Activated naive CD8-positive, alpha-beta T cell treated with anti-CD3 and anti-CD28 coated beads, Interleukin-2, amount 10 ng/mL, durations not matched to agents 7 days and 5 days (primary cell): ENCODE measurements at regions not wholly inside any gene's neighbourhood (a gene's known extent, or its start where the extent isn't known, plus 50 kb on each side); places are given as distances from the start of the nearest gene placed in this dataset.
"Not testable (repeated sequence)": the region's sequence is repeated elsewhere in the genome, so short reads cannot be mapped to it uniquely, and the experiment has no call there.

Experiments
- ATAC-seq: fragments of 150-1000 bp; cut with Tn5 transposase; one replicate; pipeline ENCODE4 v1.10.0; 2021; ENCODE audit warnings: low read depth, moderate library complexity
- POLR2A ChIA-PET: fragments of 350-600 bp; sonication (Branson Sonifier 250); formaldehyde crosslinking; loops from one replicate; lab custom pipeline; 2021; ENCODE audit warnings: antibody characterized with exemption; lab: Charles Lee
- DNase-seq: peaks from one replicate; pipeline ENCODE4 v3.0.0; 2021
- H3K27ac Mint-ChIP-seq: one replicate; pipeline ENCODE4 v1.8.0; 2022; ENCODE audit warnings: mild to moderate bottlenecking, mixed read lengths
- H3K27me3 Mint-ChIP-seq: one replicate; pipeline ENCODE4 v1.8.0; 2022; ENCODE audit warnings: mild to moderate bottlenecking, moderate library complexity, mixed read lengths
- H3K36me3 Mint-ChIP-seq: one replicate; pipeline ENCODE4 v1.8.0; 2021; ENCODE audit warnings: mild to moderate bottlenecking, mixed read lengths
- H3K4me1 Mint-ChIP-seq: one replicate; pipeline ENCODE4 v1.8.0; 2021; ENCODE audit warnings: mixed read lengths
- H3K4me3 Mint-ChIP-seq: one replicate; pipeline ENCODE4 v1.8.0; 2022; ENCODE audit warnings: mild to moderate bottlenecking, moderate library complexity, mixed read lengths
- H3K9me3 Mint-ChIP-seq: one replicate; pipeline ENCODE4 v1.8.0; 2021; ENCODE audit warnings: mixed read lengths

GRCh38 chr21:8997011-8997440, 1524.4 kb upstream of the TPTE start:
- peaks cover 28% of the 10 kb centered on the region for H3K9me3 Mint-ChIP-seq
- H3K36me3 Mint-ChIP-seq, result no peaks in the 10 kb centered on the region
- POLR2A ChIA-PET, result no interaction called here
- no peak overlapping the region for H3K4me3 Mint-ChIP-seq
- H3K4me1 Mint-ChIP-seq, result no peaks in the 10 kb centered on the region
- H3K27me3 Mint-ChIP-seq, result no peaks in the 10 kb centered on the region
- DNase-seq (no peak), ATAC-seq (no peak)
- no peak overlapping the region for H3K27ac Mint-ChIP-seq

DNA sequence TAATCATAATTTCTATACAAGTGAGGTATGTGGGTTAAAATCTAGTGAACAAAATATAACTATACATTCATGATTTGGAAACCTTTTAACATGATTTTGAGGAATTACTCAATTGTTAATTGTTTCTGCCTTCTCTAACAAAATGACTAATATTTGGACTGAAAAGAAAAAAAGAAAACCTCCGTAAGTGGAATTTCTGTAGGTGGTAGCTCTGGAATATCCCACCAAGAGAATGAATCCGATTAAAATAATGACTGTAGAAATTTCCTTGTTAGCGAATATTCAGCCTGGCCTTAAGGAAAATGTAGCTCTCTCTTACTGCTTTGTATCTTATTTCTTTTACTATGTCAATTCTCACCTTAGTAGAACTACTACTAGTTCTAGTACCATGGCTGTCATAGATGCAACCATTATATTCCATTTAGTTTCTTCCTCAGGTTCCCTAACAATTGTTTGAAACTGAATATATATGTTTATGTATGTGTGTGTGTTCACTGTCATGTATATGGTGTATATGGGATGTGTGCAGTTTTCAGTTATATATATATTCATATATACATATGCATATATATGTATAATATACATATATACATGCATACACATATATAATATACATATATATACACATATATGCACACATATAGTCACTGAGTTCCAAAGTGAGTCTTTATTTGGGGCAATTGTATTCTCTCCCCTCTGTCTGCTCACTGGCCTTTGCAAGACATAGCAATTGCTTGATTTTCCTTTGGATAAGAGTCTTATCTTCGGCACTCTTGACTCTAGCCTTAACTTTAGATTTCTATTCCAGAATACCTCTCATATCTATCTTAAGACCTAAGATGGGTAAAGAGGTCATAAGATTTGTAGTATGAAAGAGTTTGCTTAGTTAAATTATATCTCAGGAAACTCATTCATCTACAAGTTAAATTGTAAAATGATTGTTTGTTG, 1523.7 kb upstream of the TPTE start:
- H3K27ac Mint-ChIP-seq, H3K4me3 Mint-ChIP-seq, ATAC-seq, DNase-seq, POLR2A ChIA-PET, H3K36me3 Mint-ChIP-seq, H3K4me1 Mint-ChIP-seq, H3K27me3 Mint-ChIP-seq: not testable (repeated sequence)
- peaks cover 24% of the 10 kb centered on the region for H3K9me3 Mint-ChIP-seq

GRCh38 chr21:8998480-8998879, 1522.9 kb upstream of the TPTE start:
- DNase-seq, H3K4me3 Mint-ChIP-seq, H3K4me1 Mint-ChIP-seq, H3K27me3 Mint-ChIP-seq, POLR2A ChIA-PET, ATAC-seq, H3K36me3 Mint-ChIP-seq, H3K27ac Mint-ChIP-seq: not testable (repeated sequence)
- H3K9me3 Mint-ChIP-seq, result peaks cover 22% of the 10 kb centered on the region

GRCh38 chr21:8998946-8999681, 1522.3 kb upstream of the TPTE start:
- H3K27me3 Mint-ChIP-seq, result no peaks in the 10 kb centered on the region
- peaks cover 19% of the 10 kb centered on the region for H3K9me3 Mint-ChIP-seq
- no peak for ATAC-seq
- H3K27ac Mint-ChIP-seq, result no peak overlapping the region
- H3K36me3 Mint-ChIP-seq, result no peaks in the 10 kb centered on the region
- no peaks in the 10 kb centered on the region for H3K4me1 Mint-ChIP-seq
- H3K4me3 Mint-ChIP-seq, result no peak overlapping the region
- no peak for DNase-seq
- POLR2A ChIA-PET, result no interaction called here

GRCh38 chr21:9000132-9000531, 1521.3 kb upstream of the TPTE start:
- DNase-seq, H3K4me3 Mint-ChIP-seq, POLR2A ChIA-PET, H3K4me1 Mint-ChIP-seq, H3K36me3 Mint-ChIP-seq, H3K27me3 Mint-ChIP-seq, H3K27ac Mint-ChIP-seq, ATAC-seq: not testable (repeated sequence)
- H3K9me3 Mint-ChIP-seq, result peaks cover 18% of the 10 kb centered on the region

GRCh38 chr21:9000671-9001070, 1520.7 kb upstream of the TPTE start:
- H3K4me1 Mint-ChIP-seq, POLR2A ChIA-PET, H3K27me3 Mint-ChIP-seq, H3K4me3 Mint-ChIP-seq, ATAC-seq, DNase-seq, H3K27ac Mint-ChIP-seq, H3K36me3 Mint-ChIP-seq: not testable (repeated sequence)
- H3K9me3 Mint-ChIP-seq, result peaks cover 18% of the 10 kb centered on the region

DNA sequence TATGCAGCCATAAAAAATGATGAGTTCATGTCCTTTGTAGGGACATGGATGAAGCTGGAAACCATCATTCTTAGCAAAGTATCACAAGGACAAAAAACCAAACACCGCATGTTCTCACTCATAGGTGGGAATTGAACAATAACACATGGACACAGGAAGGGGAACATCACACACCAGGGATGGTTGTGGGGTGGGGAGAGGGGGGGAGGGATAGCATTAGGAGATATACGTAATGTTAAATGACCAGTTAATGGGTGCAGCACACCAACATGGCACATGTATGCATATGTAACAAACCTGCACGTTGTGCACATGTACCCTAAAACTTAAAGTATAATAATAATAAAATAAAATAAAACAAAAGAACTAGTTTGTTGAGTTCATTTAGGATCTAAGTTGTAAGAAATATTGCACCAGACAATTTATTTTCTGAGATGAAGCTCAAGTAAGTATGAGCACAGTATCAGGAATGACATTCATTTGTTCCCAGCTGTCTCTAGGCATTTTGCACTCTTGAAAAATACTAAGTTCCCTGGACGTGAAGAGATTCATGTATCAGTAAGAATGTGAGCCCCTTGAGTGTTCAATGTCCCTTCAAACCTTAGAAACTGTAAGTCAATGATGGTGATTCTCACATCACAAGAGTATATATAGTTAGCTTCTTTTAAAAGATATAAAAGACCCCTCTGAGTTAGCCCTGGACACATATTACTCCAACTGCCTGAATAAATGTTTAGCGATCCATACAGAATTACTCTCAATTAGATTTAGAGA, 1519.3 kb upstream of the TPTE start:
- POLR2A ChIA-PET, DNase-seq, H3K36me3 Mint-ChIP-seq, H3K4me1 Mint-ChIP-seq, ATAC-seq, H3K27ac Mint-ChIP-seq, H3K27me3 Mint-ChIP-seq, H3K4me3 Mint-ChIP-seq: not testable (repeated sequence)
- H3K9me3 Mint-ChIP-seq, result peaks cover 19% of the 10 kb centered on the region

- H3K36me3 Mint-ChIP-seq, DNase-seq, H3K27ac Mint-ChIP-seq, H3K27me3 Mint-ChIP-seq, POLR2A ChIA-PET, H3K4me1 Mint-ChIP-seq, ATAC-seq, H3K4me3 Mint-ChIP-seq: not testable (repeated sequence)
- peaks cover 24% of the 10 kb centered on the region for H3K9me3 Mint-ChIP-seq
These were observed 1517.2 kb upstream of the TPTE start for GRCh38 chr21:9003909-9004814.

DNA sequence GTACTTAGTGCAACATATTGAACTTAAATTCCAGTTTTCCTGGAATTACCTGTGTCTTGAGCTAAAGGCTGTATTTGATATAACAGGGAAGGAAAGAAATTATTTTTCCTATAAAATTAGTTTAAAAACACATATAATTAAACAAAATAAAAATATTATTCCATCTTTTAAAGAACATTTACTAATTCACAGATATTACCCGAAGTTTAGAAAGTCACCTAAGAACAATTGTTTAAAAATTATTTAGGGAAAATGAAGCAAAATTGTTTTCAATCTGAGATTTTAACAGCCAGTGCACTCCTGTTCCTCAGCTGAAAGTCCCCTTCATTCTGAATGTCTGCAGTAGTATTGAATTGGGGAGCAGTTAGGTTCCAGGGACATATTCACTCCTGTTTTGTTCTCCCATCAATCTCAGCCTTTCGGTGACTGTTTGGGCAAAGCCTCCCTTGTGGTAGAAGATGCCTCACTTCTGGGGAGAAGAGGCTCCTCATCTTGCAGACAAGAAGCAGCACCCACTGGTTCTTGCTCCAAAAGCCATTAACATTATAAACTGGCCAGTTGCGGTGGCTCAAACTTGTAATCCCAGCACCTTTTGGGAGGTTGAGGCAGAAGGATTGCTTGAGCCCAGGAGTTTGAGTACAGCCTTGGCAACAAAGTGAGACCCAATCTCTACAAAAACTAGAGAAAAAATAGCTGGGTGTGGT, 1516.4 kb upstream of the TPTE start:
- H3K4me1 Mint-ChIP-seq, H3K36me3 Mint-ChIP-seq, H3K27ac Mint-ChIP-seq, H3K4me3 Mint-ChIP-seq, DNase-seq, H3K27me3 Mint-ChIP-seq, POLR2A ChIA-PET, ATAC-seq: not testable (repeated sequence)
- peaks cover 25% of the 10 kb centered on the region for H3K9me3 Mint-ChIP-seq

- H3K4me1 Mint-ChIP-seq, POLR2A ChIA-PET, H3K27me3 Mint-ChIP-seq, ATAC-seq, DNase-seq, H3K36me3 Mint-ChIP-seq, H3K4me3 Mint-ChIP-seq, H3K27ac Mint-ChIP-seq: not testable (repeated sequence)
- peaks cover 23% of the 10 kb centered on the region for H3K9me3 Mint-ChIP-seq
These were observed 1515.7 kb upstream of the TPTE start for GRCh38 chr21:9005671-9006070.

DNA sequence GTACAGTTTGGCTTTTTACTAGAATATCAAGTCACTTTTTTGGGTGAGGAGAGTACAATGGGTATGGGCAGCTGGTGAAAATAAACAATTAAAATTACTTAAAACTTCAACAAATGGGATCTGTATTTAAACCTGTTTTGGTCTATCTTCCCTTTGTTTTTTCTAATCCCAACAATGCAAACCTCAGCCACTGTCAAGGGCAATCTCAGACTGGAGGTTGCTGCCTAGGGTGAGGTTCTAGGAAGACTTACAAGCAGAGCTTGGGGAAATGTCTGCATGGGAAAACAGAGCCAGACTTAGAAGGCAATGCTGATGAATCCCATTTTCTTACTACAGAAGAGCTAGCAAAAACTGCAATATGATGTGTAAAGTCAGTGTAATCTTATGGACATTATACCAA, 1515.3 kb upstream of the TPTE start:
- H3K36me3 Mint-ChIP-seq, H3K27me3 Mint-ChIP-seq, H3K4me3 Mint-ChIP-seq, H3K4me1 Mint-ChIP-seq, H3K27ac Mint-ChIP-seq, POLR2A ChIA-PET, DNase-seq, ATAC-seq: not testable (repeated sequence)
- H3K9me3 Mint-ChIP-seq, result peaks cover 24% of the 10 kb centered on the region
